ENCODE measurements at regions not wholly inside any gene's neighbourhood (a gene's known extent, or its start where the extent isn't known, plus 50 kb on each side); places are given as distances from the start of the nearest gene placed in this dataset.

DNA sequence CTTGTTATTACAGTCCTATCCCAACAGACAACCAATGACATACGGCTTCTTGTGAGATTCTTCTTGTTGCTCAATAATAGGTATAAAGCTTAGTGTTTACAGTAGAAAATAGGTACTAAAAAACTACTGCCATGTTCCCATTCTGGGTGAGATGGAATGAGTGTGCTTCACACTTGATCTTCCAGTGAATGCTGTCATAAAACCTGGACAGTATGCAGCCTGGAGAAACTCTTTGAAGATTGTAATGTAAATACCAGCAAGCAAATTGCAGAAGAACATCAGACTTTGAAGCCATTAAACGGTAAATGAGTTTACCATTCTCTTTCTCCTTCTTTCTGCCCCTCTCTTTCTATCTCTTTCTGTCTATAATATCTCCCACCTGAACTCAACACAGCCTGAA, 663.7 kb upstream of the COBL start:
- CTCF ChIA-PET: no interaction called here
- no peak for DNase-seq (ENCODE audit: extremely low spot score)
- TF ChIP-seq BHLHE40 (IDR thresholded peaks at IDR 0.05; ENCODE audit: borderline replicate concordance) (no peak), NFRKB (IDR thresholded peaks at IDR 0.05) (no peak), ELF4 (IDR thresholded peaks at IDR 0.05) (no peak), CTBP1 (IDR thresholded peaks at IDR 0.05; ENCODE audit: borderline replicate concordance) (no peak), HDGF (IDR thresholded peaks at IDR 0.05; ENCODE audit: borderline replicate concordance) (no peak), FOXM1 (IDR thresholded peaks at IDR 0.05; ENCODE audit: borderline replicate concordance) (no peak), FOXK2 (IDR thresholded peaks at IDR 0.05) (no peak), SP1 (IDR thresholded peaks at IDR 0.05) (no peak), L3MBTL2 (conservative IDR thresholded peaks at IDR 0.05) (no peak), ARNT (IDR thresholded peaks at IDR 0.05) (no peak)
- TF ChIP-seq, protein P1, sequence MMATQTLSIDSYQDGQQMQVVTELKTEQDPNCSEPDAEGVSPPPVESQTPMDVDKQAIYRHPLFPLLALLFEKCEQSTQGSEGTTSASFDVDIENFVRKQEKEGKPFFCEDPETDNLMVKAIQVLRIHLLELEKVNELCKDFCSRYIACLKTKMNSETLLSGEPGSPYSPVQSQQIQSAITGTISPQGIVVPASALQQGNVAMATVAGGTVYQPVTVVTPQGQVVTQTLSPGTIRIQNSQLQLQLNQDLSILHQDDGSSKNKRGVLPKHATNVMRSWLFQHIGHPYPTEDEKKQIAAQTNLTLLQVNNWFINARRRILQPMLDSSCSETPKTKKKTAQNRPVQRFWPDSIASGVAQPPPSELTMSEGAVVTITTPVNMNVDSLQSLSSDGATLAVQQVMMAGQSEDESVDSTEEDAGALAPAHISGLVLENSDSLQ (IDR thresholded peaks at IDR 0.05): no peak
- POLR2A ChIA-PET: no interaction called here

DNA sequence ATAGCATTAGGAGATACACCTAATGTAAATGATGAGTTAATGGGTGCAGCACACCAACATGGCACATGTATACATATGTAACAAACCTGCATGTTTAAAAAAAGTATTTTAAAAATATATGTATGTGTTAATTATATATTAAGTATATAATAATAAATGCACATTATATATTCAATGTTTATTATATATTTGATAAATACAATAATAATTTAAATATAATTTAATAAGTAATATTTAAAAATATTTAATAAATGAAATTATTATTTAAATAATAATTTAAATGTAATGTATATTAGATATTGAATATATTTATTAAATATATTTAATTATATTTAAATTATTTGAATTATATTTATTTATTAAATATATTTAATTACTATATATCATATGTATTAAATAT, 661.3 kb upstream of the COBL start:
- POLR2A ChIA-PET: no interaction called here
- TF ChIP-seq SP1 (IDR thresholded peaks at IDR 0.05): no peak
- no peak for TF ChIP-seq CTBP1 (IDR thresholded peaks at IDR 0.05; ENCODE audit: borderline replicate concordance)
- TF ChIP-seq BHLHE40 (IDR thresholded peaks at IDR 0.05; ENCODE audit: borderline replicate concordance): no peak
- no peak for TF ChIP-seq TARDBP (IDR thresholded peaks at IDR 0.05)
- TF ChIP-seq FOXM1 (IDR thresholded peaks at IDR 0.05; ENCODE audit: borderline replicate concordance): no peak
- no peak for TF ChIP-seq ELF4 (IDR thresholded peaks at IDR 0.05)
- TF ChIP-seq LEF1 (IDR thresholded peaks at IDR 0.05; ENCODE audit: borderline replicate concordance): no peak
- no peak for TF ChIP-seq FOXA1 (IDR thresholded peaks at IDR 0.05)
- no peak for TF ChIP-seq HDGF (IDR thresholded peaks at IDR 0.05; ENCODE audit: borderline replicate concordance)
- TF ChIP-seq SUZ12 (IDR thresholded peaks at IDR 0.05): no peak
- TF ChIP-seq ZNF384 (IDR thresholded peaks at IDR 0.05): no peak
- TF ChIP-seq, protein P1 (IDR thresholded peaks at IDR 0.05): no peak
- no peak for TF ChIP-seq L3MBTL2 (conservative IDR thresholded peaks at IDR 0.05)
- no peak for TF ChIP-seq FOXK2 (IDR thresholded peaks at IDR 0.05)
- TF ChIP-seq ARNT (IDR thresholded peaks at IDR 0.05): no peak
- TF ChIP-seq NFRKB (IDR thresholded peaks at IDR 0.05): no peak
- no peak for DNase-seq (ENCODE audit: extremely low spot score)
- CTCF ChIA-PET: no interaction called here

DNA sequence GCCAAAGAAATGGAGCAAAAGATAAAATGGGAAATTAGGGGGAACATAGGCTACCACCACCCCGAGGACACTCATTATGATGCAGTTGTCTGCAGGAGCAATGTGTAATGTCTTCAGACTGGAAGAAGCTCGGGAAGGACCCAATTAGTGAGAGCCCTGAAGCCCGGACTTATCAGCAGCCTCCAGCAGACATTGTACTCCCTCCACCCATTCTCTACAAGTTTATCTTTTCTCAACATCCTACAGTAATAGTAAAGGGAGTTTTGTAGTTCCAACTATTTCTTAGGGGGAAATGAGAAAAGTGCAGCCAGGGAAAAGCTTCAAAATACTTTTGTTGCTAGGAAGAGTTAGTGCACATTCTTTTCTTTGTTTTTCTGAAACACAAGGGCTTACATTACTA, 657.3 kb upstream of the COBL start:
- CTCF ChIA-PET: no interaction called here
- DNase-seq (ENCODE audit: extremely low spot score): no peak
- TF ChIP-seq SUZ12 (IDR thresholded peaks at IDR 0.05) (no peak), BHLHE40 (IDR thresholded peaks at IDR 0.05; ENCODE audit: borderline replicate concordance) (no peak), FOXK2 (IDR thresholded peaks at IDR 0.05) (no peak), FOXM1 (IDR thresholded peaks at IDR 0.05; ENCODE audit: borderline replicate concordance) (no peak), ELF4 (IDR thresholded peaks at IDR 0.05) (no peak)
- POLR2A ChIA-PET: interaction anchor here (0.7 kb wide), 1 partner anchor 35 kb away, joined by 3 read pairs; no protein-coding TSS in a partner anchor

DNA sequence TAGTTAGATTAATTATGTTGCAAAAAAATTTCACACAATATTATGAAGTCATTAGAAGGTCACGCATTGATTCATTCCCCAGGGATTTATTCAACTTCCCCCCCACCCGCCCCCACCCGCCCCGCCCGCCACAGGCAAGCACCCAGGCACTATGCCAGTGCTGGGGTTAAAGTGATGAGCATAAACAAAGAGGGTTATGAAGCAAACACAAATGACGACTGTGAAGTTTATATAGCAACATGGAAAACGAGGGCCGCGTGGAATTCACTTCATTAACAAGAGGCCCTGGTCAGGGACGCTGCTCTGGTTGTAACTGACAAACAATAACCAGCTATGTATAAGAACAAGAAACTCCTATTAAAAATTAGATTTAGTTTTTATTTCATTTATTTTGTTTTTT, 656.5 kb upstream of the COBL start:
- POLR2A ChIA-PET: no interaction called here
- no peak for DNase-seq (ENCODE audit: extremely low spot score)
- CTCF ChIA-PET: no interaction called here
- TF ChIP-seq SUZ12 (IDR thresholded peaks at IDR 0.05) (no peak), HDGF (IDR thresholded peaks at IDR 0.05; ENCODE audit: borderline replicate concordance) (no peak), NFRKB (IDR thresholded peaks at IDR 0.05) (no peak), LEF1 (IDR thresholded peaks at IDR 0.05; ENCODE audit: borderline replicate concordance) (no peak), BHLHE40 (IDR thresholded peaks at IDR 0.05; ENCODE audit: borderline replicate concordance) (no peak)
- TF ChIP-seq, protein P1 (IDR thresholded peaks at IDR 0.05): no peak

DNA sequence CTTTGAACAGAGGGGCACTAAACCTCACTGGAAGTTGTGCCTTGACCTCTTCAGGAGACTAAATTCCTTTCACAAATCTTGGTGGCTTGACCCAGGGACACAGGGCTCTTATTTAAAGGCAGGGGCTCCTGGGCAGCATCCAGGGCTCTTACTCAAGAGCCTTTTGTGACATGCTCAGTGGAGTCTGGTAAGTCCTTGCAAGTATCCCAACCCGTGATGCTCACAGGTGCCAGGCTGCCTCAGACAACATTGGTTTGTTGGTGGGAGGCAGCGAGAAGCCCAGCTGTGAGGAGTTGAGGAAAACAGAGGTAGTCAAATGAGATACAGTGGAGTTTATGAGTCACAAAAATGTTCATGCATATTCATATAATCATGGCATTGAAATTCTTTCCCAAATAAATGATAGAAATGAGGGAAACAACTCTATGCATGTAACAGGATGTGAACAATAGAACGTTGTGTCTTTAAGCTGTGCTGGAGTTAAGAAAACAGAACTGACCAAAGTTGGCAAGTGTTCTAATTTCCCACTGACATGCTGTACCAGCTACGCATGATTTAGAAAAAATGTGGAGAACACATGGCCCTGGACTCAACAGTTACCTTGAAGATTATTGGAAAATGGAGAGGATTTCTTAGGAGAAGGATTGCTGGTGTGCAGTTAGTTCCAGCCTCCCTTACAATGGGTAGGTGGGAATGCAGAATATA, 654.5 kb upstream of the COBL start:
- DNase-seq (ENCODE audit: extremely low spot score): no peak
- ChIA-PET CTCF (no interaction called here), POLR2A (no interaction called here)
- TF ChIP-seq HDGF (IDR thresholded peaks at IDR 0.05; ENCODE audit: borderline replicate concordance) (no peak), LEF1 (IDR thresholded peaks at IDR 0.05; ENCODE audit: borderline replicate concordance) (no peak), FOXA1 (IDR thresholded peaks at IDR 0.05) (no peak), ZNF384 (IDR thresholded peaks at IDR 0.05) (no peak), SUZ12 (IDR thresholded peaks at IDR 0.05) (no peak), ELF4 (IDR thresholded peaks at IDR 0.05) (no peak), SP1 (IDR thresholded peaks at IDR 0.05) (no peak), FOXM1 (IDR thresholded peaks at IDR 0.05; ENCODE audit: borderline replicate concordance) (no peak), FOXK2 (IDR thresholded peaks at IDR 0.05) (no peak), NFRKB (IDR thresholded peaks at IDR 0.05) (no peak), L3MBTL2 (conservative IDR thresholded peaks at IDR 0.05) (no peak), ARNT (IDR thresholded peaks at IDR 0.05) (no peak), CTBP1 (IDR thresholded peaks at IDR 0.05; ENCODE audit: borderline replicate concordance) (no peak)
- TF ChIP-seq, protein P1 (IDR thresholded peaks at IDR 0.05): no peak

DNA sequence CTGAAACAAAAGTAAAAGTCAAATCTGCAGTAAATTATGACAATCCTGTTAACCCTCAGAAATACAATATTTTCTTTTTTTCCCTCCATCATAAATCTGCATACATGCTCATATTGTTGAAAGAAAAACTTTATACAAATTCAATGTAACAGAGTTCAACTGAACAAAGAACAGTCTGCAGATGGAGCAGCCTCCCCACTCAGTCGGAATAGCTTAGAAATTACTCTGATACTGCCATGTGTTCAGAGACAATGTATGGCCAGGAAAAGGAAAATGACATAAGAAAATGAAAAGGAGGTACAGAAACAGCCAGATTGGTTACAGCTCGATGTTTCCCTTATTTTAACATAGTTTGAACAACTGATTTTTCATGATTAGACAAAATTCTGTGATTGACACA, 651.9 kb upstream of the COBL start:
- DNase-seq (ENCODE audit: extremely low spot score): no peak
- CTCF ChIA-PET: no interaction called here
- no peak for TF ChIP-seq ARNT (IDR thresholded peaks at IDR 0.05)
- TF ChIP-seq FOXK2 (IDR thresholded peaks at IDR 0.05): no peak
- TF ChIP-seq LEF1 (IDR thresholded peaks at IDR 0.05; ENCODE audit: borderline replicate concordance): no peak
- TF ChIP-seq FOXA1 (IDR thresholded peaks at IDR 0.05): no peak
- TF ChIP-seq SP1 (IDR thresholded peaks at IDR 0.05): no peak
- no peak for TF ChIP-seq ZNF384 (IDR thresholded peaks at IDR 0.05)
- TF ChIP-seq FOXM1 (IDR thresholded peaks at IDR 0.05; ENCODE audit: borderline replicate concordance): no peak
- no peak for TF ChIP-seq ELF4 (IDR thresholded peaks at IDR 0.05)
- no peak for TF ChIP-seq NFRKB (IDR thresholded peaks at IDR 0.05)
- no peak for TF ChIP-seq SUZ12 (IDR thresholded peaks at IDR 0.05)
- POLR2A ChIA-PET: no interaction called here

Measured in HEK293T (cell line).